Activated effector memory CD4-positive, alpha-beta T cell treated with Interleukin-2 at 50 U/mL for 16 hours (primary cell): ENCODE measurements at regions not wholly inside any gene's neighbourhood (a gene's known extent, or its start where the extent isn't known, plus 50 kb on each side); places are given as distances from the start of the nearest gene placed in this dataset.
"Not testable (repeated sequence)": the region's sequence is repeated elsewhere in the genome, so short reads cannot be mapped to it uniquely, and the experiment has no call there.

ENCODE experiments used
- DNase-seq: peaks from one replicate; pipeline ENCODE4 v3.0.0-alpha.2; 2020

DNA sequence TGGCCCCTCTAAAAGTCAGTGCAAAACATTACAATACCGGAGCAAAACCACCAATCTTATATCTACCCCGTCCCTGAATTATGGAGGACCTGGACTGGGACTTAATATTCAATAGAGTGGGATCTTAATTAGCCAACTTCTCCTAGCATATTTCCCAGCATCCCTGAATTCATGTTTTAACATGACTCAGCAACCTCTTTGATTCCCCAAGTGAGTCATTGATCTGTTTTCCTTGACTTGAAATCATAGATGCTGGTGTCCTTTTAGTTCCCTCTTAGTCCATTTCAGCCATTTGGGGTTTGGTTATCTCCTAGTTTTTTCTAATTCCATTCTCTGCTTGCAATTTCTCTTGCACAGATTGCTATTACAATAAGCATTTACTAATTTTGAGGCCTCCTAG, 677.7 kb upstream of the CELF4 start:
- no peak for DNase-seq

DNA sequence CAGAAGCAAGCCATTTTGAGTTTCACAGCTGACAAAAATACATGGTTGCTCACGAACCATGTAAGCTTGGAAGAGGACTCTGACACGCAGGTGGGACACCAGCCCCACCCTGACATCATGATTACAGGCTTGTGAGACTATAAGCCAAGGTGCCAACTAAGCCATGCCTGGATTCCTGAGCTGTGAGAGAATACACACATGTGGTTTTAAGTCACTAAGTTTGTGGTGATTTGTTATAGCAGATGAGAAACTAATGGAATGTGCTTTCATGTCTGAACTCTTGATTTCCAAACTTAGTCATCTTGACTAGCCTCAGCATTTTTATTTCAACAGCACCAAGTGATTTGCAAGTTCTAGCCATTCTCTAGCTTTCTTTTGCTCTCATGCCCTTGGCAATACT, 676.1 kb upstream of the CELF4 start:
- no peak for DNase-seq

DNA sequence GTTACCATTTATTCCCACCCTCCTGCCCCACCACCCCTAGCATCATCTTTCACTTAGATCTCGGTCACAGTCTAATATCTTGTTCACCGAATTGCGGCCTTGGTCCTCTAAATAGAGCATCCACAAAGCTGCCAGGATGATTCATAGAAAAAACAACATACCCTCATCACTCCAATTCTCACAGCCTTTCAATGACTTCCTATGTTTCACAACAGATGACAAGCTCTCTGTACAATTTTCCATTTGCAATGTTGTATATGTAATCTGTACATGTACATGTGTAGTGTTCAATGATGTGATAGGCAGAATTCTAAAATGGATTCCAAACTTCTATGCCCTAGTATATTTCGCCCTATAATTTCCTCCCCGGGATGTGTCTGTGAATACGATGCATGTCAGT, 675.6 kb upstream of the CELF4 start:
- no peak for DNase-seq

DNA sequence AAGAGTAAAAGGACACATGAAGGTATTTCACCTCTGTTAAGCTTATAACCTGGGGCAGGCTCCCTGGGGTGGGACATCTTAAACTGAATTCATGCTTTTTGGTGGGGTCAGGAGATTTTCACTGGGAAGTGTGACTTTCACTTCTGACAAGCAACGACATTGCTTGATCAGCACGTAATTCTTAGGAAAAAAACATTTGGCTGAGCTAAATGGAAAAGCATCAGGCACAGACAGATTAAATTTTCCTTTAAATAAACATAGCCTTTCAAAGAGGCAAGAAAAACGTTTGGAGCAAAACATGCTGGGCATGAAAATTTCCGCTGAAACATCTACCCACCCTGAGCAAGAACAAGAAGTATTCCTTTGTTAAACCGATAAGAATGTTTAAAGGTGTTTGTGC, 674.0 kb upstream of the CELF4 start:
- DNase-seq: no peak

DNA sequence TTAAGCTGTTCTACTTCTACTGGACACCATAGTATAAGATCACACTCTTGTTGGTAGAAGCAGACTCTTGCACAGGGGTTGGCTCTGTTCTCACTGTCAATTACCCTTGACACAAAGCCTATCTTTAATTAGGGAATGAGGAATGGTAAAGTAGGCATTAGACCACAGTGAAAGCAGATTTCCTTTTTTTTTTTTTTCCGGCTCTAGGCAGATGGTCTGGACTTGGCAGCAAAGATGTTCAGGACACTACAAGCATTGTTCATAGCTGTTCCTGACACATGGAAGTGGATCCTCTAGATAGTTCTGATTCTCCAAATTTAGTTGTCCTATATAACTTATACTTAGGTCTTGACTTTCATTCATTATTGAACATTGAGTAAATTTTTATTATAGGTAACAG, 672.2 kb upstream of the CELF4 start:
- no peak for DNase-seq

DNA sequence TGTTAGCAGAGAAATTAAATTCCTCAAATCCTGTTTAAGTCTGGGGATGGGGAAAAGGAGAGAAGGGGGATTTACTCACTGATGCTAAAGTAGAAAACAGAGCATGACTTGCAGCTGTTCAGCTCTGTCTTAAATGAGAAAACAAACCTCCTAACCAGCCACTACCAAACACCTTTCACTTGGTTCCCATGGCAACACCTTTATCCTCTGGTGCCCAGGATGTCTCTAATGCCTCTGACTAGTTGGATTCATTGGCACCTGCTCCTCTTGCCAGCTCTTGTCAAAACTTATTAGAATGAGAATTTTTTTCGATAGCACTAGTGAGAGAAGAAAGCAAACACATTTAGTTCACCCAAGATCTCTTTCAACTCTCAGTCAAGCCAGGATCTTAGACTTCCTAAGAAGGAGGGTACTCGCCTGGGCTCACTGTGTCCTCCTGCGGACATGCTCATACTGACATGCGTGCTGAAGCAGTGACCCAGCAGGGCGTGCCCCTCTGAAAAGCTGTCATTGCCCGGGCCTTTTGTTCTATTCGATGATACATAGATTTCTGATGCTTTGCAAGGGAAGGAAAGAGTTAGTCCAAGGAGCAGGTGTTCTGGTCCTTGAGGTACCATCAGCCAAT, 656.0 kb upstream of the CELF4 start:
- DNase-seq: no peak

DNA sequence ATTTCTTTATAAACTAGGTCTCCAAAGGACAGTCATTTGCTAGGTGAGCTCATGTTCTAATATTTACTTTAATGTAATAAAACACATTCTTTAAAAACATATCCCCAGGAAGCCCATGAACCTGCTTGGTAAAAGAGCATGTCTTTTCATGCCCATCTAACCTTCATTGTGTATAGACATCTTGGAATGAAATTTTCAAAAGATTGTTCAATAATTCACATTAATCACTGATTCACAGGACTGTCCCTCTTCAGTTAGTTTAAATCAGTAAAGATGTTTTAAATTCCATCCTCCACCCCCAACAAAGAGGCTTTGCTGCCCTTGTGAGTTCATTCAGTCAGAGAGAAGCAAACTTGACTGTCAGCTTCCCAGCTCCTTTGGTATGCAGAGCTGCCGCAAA, 633.4 kb upstream of the CELF4 start:
- DNase-seq: no peak

DNA sequence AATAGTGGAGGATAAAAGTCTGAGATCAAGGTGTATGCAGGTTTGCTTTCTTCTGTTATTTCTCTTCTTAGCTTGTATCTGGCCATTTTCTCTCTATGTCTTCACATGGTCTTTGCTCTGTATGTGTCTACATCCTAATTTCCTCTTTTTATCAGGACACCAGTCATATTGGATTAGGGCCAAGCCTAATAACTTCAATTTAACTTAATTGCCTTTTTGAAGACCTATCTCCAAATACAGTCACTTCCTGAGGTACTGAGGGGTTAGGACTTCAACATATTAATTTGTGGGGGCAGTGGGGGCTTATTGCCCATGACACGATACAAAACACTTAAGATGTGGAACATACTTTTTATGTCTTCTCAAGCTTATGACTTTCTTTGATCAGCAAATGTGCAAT, 632.9 kb upstream of the CELF4 start:
- no peak for DNase-seq

DNA sequence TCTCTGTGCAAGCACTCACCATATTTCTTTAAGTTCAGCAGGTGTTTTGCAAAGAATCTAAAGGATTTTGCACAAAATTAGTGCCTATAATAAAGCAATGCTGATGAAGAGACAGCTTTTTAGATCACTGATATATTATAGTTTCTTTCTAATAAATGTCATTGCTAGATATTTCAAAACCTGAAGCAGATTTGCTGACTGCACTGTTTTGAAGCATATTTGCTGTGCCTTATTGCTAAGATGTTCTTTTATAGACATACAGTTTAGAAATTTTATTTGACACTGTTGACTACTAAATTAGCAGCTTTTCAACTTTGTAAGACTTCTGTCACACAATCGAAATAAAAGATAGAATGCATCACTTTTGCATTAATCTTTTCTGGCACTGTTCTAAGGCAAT, 620.9 kb upstream of the CELF4 start:
- no peak for DNase-seq

DNA sequence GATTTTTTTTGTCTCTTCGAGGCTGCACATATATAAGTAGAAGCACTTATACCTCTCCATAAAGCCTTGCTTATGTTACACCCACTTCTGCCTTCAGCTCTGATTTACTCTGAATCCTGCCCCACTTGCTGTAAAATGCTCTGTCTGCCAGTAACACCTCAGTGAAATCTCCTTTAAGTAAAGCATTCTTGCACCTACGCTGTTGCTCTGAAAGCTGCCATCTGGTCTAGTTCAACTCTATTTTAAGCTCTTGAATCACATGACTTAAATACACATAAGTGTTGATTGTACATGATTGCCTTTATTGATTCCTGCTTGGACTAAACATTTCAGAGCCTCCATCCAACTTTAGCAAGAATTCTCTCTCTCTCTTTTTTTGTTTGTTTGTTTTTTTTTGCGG, 609.0 kb upstream of the CELF4 start:
- no peak for DNase-seq

DNA sequence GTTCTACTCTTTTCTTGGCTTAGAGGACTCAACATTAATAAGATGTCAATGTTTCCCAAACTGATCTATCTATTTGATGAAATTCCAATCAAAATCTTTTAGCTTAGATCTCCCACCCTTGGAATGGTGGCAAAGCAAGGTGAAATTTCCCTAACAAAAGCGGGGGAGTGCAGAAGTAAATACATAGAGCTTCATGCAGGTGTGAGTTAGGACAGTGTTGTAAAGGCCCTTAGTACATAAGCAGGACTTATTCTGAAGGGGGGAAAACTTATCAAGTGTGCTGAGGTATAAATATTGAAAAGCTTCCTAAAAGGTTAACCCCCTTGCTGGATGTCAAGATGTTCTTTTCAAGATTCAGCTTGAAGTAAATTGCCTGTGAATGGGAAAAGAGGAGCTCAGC, 608.6 kb upstream of the CELF4 start:
- no peak for DNase-seq

DNA sequence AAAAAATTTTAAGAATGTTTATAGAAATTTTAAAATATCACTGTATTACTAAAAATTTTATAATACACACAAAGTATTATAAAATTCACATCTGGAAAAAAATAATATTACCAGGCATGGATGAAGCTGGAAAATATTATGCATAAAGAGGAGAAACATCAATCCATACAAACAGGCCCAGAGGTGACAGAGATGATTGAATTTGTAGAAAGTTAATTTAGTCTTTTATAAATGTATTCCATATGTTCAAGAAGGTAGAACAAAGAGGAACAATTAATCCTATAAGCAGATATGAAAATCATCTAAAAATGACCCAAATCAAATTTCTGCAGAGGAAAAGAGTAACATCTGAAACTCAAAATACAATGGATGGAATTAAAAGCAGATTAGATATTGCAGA, 605.2 kb upstream of the CELF4 start:
- no peak for DNase-seq

DNA sequence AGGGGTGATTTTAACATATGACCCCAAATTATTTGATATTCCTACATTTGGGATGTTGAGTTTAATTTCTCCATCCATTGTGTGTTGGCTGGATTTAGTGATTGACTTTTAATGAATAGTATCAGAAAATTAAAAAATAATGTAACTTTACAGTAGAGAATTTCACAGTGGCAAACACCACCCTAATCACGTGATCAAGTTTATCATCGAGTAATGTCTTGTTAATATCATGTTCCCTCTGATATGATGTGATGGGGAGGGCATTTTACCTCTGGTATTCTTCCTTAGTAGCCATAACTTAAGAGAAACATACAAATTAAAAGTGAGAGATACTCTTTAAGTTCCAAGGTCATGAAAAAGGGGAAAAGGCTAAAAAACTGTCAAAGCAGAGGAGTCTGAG, 602.0 kb upstream of the CELF4 start:
- no peak for DNase-seq

DNA sequence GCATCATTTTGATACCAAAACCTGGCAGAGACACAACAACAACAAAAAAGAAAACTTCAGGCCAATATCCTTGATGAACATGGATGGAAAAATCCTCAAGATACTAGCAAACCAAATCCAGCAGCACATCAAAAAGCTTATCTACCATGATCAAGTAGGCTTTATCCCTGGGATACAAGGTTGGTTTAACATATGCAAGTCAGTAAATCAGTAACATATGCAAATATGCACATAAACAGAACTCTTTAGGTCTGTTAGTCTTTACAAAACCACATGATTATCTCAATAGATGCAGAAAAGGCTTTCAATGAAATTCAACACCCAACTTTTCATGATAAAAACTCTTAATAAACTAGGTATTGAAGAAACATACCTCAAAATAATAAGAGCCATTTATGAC, 587.5 kb upstream of the CELF4 start:
- DNase-seq: not testable (repeated sequence)

DNA sequence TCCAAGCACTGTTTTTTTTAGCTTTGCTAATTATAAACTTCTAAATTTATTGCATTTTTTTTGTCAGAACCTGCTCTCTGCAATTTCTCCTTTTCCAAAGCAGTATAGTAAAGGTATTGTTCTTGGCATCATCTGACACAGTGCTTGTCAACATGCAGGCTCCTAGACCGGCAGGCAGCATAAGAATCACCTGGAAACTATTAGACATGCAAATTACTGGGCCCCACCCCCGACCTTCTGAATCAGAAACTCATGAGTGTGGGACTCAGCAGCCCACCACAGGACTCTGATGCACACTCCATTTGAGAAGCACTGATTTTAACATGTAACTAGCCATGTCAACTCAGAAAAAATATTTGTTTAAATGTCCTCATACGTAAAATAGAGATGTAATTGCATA, 551.1 kb upstream of the CELF4 start:
- no peak for DNase-seq

DNA sequence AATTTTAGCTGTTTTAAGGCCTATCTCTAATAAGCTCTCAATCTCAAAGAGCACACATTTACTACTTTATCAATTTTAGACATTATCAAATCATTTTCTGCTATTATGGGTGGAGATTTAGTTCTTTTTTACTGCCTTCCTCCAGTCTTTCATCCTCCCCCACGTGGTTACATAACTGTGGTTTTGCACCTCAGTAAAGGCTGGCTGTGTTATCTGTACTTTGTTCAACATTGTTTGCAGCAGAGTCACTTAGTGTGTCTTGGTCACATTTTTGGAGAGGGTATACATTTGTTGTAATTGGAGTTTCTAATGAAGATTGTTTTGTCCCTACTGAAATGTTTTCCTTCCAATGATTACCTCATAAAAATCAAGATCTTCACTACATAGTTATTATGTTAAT, 549.6 kb upstream of the CELF4 start:
- DNase-seq: no peak

DNA sequence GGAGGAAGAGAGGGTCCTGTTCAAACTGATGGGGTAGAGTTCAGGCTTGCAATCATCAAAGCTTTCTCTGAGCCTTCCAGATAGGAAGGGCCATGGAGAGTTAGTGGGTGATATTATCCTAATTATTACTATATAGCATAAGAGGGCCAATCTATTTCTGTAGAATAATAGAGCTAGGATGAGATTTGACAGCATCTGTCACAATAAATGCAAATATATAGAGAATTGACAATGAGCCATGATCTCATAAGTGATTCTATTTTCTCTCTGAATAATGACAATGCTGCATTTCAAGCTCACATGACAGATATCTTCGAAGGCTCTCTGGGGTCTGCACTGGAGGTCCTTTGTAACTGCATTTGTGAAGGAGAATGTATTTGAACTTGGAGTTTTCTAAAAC, 521.9 kb upstream of the CELF4 start:
- no peak for DNase-seq

DNA sequence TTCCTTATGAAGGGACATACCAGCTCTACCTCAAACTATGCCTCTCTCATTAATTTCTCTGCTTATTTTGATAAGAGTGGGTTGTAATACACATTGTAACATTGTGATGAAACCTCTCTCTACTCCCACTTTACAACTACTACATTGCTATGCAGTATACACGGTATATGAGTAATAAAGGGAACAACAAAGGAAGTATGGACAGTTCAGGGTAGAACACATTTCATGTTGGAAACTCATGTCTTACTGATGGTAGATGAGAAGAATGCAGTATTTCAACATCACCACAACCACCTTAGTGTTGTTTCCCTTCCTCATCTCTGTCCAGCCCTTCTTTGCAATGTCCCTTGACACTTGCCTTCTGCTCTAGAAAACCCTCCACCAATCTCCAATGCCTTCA, 515.9 kb upstream of the CELF4 start:
- DNase-seq: no peak

DNA sequence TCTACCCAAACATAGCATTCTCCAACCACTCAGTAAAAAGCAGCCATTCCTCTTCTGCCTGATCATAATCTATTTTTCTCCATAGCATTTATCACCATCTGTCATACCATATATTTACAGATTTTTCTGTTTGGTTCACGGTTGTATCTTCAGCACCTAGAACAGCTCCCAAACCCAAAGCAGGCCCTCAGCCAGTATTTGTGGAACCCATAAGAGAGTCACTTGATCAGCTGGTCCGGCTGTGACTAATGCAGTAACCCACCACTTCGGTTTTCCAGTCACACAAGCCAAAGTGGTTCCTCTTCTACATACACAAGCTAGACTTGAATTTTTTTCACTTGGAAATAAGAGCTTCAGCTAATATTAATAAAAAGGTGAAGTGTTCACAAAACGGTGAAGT, 511.6 kb upstream of the CELF4 start:
- no peak for DNase-seq

DNA sequence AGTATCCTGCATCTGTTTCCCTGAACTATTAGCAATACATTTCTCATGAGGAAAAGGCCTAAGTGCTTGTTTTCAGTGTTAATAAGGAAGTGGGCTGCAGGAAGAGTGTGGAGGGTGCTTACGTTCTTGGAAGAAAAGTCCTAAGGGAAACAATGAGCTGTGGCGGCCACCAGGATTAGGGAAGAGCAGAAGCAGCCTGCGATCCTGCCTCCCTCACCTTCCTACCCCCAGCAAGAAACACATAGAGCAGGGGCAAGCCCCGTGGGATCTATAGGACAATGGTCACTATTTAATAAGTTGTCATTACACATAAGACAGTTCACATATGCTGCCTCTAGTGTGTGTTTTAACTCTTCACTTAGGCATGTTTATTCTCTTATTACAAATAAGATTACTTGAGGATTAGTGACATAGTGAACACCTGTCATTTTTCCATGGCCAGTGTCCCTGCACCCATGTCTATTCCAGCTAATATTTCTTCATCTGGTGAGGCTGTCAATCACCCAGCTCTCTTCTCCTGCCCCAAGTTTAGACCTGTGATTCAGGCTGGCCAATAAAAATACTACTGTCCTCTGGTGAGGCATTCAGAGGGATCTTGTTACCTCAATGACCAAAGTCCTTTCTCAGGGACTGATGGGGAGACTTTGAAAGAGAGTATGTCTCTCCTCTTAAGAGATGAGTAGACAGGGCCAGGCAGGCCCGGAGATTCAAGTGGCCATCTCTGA, 510.9 kb upstream of the CELF4 start:
- no peak for DNase-seq

DNA sequence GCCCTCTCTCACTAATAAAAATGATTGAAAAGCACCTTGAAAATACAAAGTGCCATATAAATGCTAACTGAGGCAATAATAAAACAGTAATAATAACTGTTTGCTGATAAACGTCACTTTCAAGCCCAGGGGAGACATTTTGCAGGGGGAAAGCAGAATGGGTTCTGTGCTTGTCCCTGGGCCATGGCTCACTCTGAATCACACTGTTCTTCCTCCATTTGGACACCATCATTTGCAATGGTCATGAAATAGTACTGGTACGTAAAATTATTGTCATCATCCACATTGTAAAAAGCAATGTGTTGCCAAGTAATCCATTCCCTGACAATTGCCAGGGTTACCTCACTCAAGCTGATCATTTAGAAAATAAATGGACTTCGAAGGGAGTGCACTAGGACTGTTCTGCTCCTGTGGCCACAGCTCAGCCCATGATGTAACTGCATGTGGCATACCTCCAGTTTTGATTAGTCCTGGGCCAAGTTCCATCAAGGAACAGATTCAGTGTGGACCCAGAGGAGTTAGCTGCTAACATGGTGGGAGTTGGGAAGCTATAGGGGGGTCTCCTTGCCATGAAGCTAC, 508.8 kb upstream of the CELF4 start:
- DNase-seq: no peak

DNA sequence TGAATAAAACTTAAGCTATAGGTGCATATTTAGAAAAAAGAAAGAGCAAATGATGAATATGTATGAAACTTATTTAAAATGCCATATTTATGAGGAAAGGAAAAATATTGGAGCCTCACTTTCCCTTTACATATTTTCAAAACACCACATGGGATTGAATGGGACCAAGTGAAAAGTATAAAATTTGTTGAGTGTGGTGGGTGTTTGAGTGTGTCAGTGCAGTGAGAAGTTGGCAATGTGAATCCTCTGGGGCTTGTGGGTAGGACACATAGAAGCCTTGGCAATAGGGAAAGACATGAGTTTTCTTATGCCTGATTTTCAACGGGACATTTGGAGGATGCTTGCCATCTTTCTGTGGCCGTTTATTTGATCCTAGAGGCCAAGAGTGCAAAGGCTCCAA, 502.2 kb upstream of the CELF4 start:
- no peak for DNase-seq

DNA sequence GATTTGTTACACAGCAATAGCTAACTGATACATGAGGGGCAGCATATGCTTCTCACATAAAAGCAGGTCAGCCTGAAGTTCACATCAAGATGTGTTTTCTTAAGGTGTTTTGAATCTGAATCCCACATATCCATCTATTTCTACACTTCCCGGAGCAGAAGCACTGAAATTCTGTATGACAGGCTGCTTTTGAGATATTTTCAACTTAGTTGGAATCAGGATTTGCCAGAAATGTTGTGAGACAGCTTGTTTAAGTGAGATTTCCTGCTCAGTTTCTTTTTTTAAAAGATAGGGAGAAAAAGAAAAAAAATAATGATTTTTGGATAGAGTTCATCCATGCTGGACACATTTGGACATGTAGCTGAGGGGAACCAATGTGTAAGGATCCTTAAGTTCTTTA, 501.5 kb upstream of the CELF4 start:
- no peak for DNase-seq

DNA sequence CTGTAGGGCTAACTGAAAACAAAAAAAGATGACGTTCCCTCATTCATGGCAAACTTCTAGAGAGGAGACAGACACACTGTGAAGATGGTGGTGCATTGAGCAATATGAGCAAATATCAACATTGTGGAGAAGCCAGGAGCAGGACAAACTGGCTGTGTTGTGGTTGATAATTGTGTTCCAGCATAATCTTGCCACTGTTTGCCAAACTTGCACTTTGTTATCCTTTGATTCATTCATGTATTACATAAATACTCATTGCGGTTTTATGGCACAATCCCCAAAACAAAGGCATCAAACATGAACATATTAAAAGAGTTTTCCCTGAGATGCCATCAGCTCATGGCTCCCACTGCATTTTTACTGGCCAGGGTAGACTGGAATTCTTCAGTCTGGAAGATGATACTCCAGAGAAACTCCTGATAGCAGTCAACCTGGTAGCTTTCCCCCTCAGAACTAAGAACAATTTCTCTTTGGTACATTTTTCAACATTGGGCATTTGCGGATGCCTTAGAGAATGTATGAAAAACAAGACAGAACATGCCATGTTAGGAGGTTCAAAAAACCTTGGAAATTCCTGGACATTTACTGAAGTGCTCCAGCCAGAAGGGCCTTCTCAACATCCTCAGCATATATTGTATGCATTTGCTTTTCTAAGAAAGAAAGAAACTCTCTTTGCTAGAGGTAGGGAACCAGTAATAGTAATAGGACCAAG, 487.4 kb upstream of the CELF4 start:
- no peak for DNase-seq
